Spinal cord (tissue), 9 donors: ENCODE measurements at regions not wholly inside any gene's neighbourhood (a gene's known extent, or its start where the extent isn't known, plus 50 kb on each side); places are given as distances from the start of the nearest gene placed in this dataset.
"Not testable (repeated sequence)": the region's sequence is repeated elsewhere in the genome, so short reads cannot be mapped to it uniquely, and the experiment has no call there.

Source experiments
- DNase-seq, 6 donors: peaks; one replicate each; pipeline versions ENCODE4 v3.0.0 to v3.0.0-alpha.2; 2013 to 2015; ENCODE audit warnings: low spot score in 6 of 6, low read depth in 4 of 6
- H3K27ac ChIP-seq: one replicate; pipeline ENCODE4 v1.5.1; 2013; ENCODE audit warnings: low read depth, low read length, control low read depth
- H3K27me3 ChIP-seq: one replicate; pipeline ENCODE4 v1.6.1; 2013; ENCODE audit warnings: low read length; ENCODE audit not compliant: control insufficient read depth, insufficient read depth
- H3K36me3 ChIP-seq: one replicate; pipeline ENCODE4 v1.6.1; 2013; ENCODE audit warnings: low read length; ENCODE audit not compliant: control insufficient read depth, insufficient read depth
- H3K4me1 ChIP-seq: one replicate; pipeline ENCODE4 v1.6.1; 2013; ENCODE audit warnings: low read length; ENCODE audit not compliant: control insufficient read depth, insufficient read depth
- H3K4me3 ChIP-seq: one replicate; pipeline ENCODE4 v1.5.1; 2013; ENCODE audit warnings: low read depth, low read length, control low read depth
- H3K9me3 ChIP-seq: one replicate; pipeline ENCODE4 v1.6.1; 2013; ENCODE audit warnings: low read length; ENCODE audit not compliant: control insufficient read depth, insufficient read depth
- WGBS: methylation state at CpG from one replicate; pipeline ENCODE4 v1.1.5; 2013; ENCODE audit warnings: missing lambda C conversion rate; ENCODE audit not compliant: insufficient coverage; 5-methylcytosine and 5-hydroxymethylcytosine counted together
- donor health status: healthy.

- WGBS, result no CpG with 5 or more reads among the region's 15 CpGs
Observed at GRCh38 chr3:195654138-195654537, 66.6 kb upstream of the MUC20 start.

GRCh38 chr3:195653641-195654040, 67.1 kb upstream of the MUC20 start:
- not testable (repeated sequence) for H3K36me3 ChIP-seq, H3K27ac ChIP-seq, H3K27me3 ChIP-seq, H3K9me3 ChIP-seq, H3K4me1 ChIP-seq, H3K4me3 ChIP-seq
- peak in 3 of 6 donors; percentile 5 to 70 (median 54) for DNase-seq
- 0% methylated on average over 5 of the region's 14 CpGs for WGBS

More at GRCh38 chr3:195654138-195654537, 66.6 kb upstream of the MUC20 start:
- not testable (repeated sequence) for H3K27me3 ChIP-seq, DNase-seq, H3K4me3 ChIP-seq, H3K36me3 ChIP-seq, H3K9me3 ChIP-seq, H3K4me1 ChIP-seq, H3K27ac ChIP-seq

GRCh38 chr3:195647912-195648702, 64.4 kb upstream of the APOD start:
- WGBS, result 86% methylated on average over 11 of the region's 19 CpGs
- not testable (repeated sequence) for H3K4me1 ChIP-seq, H3K27me3 ChIP-seq, H3K36me3 ChIP-seq, H3K27ac ChIP-seq, DNase-seq, H3K9me3 ChIP-seq, H3K4me3 ChIP-seq

GRCh38 chr3:195645872-195646271, 62.1 kb upstream of the APOD start:
- H3K4me1 ChIP-seq, H3K27ac ChIP-seq, H3K4me3 ChIP-seq, H3K36me3 ChIP-seq, DNase-seq, H3K9me3 ChIP-seq, H3K27me3 ChIP-seq: not testable (repeated sequence)
- 99% methylated on average over 7 of the region's 8 CpGs for WGBS

- not testable (repeated sequence) for H3K36me3 ChIP-seq, H3K27me3 ChIP-seq, H3K27ac ChIP-seq, H3K4me1 ChIP-seq, H3K4me3 ChIP-seq, H3K9me3 ChIP-seq, DNase-seq
- WGBS, result 81% methylated on average over 6 of the region's 11 CpGs
Observed at GRCh38 chr3:195643245-195643644, 59.5 kb upstream of the APOD start.

GRCh38 chr3:195642311-195642710, 58.6 kb upstream of the APOD start:
- 89% methylated on average over 12 of the region's 15 CpGs for WGBS

GRCh38 chr3:195638456-195638855, 54.7 kb upstream of the APOD start:
- DNase-seq, H3K27me3 ChIP-seq, H3K4me1 ChIP-seq, H3K9me3 ChIP-seq, H3K4me3 ChIP-seq, H3K36me3 ChIP-seq, H3K27ac ChIP-seq: not testable (repeated sequence)
- WGBS, result 86% methylated on average over 5 of the region's 10 CpGs

More at GRCh38 chr3:195642311-195642710, 58.6 kb upstream of the APOD start:
- not testable (repeated sequence) for H3K27me3 ChIP-seq, H3K9me3 ChIP-seq, H3K4me1 ChIP-seq, H3K4me3 ChIP-seq, H3K36me3 ChIP-seq, DNase-seq, H3K27ac ChIP-seq

- not testable (repeated sequence) for H3K9me3 ChIP-seq, H3K4me1 ChIP-seq, DNase-seq, H3K4me3 ChIP-seq, H3K36me3 ChIP-seq, H3K27me3 ChIP-seq, H3K27ac ChIP-seq
- WGBS, result no CpG with 5 or more reads among the region's 15 CpGs
Observed at GRCh38 chr3:195637473-195638233, 53.9 kb upstream of the APOD start.

GRCh38 chr3:195637011-195637410, 53.3 kb upstream of the APOD start:
- no CpG with 5 or more reads among the region's 7 CpGs for WGBS
- not testable (repeated sequence) for H3K4me1 ChIP-seq, H3K27me3 ChIP-seq, DNase-seq, H3K4me3 ChIP-seq, H3K9me3 ChIP-seq, H3K27ac ChIP-seq, H3K36me3 ChIP-seq
